ENCODE measurements at regions not wholly inside any gene's neighbourhood (a gene's known extent, or its start where the extent isn't known, plus 50 kb on each side); places are given as distances from the start of the nearest gene placed in this dataset.

GRCh38 chr7:38006559-38006958 is 86.1 kb downstream of the EPDR1 start:
- TF ChIP-seq CSRNP3 (CRISPR knock-in tag; IDR thresholded peaks at IDR 0.05) = no peak
- TF ChIP-seq ISL1 (CRISPR knock-in tag; IDR thresholded peaks at IDR 0.05) = no peak
- TF ChIP-seq RARB (CRISPR knock-in tag; IDR thresholded peaks at IDR 0.05) = no peak
- TF ChIP-seq OSR1 (CRISPR knock-in tag; IDR thresholded peaks at IDR 0.05) = no peak
- no peak for TF ChIP-seq ESRRG (CRISPR knock-in tag; IDR thresholded peaks at IDR 0.05)
- TF ChIP-seq ARNTL (CRISPR knock-in tag; IDR thresholded peaks at IDR 0.05; ENCODE audit: borderline replicate concordance, low read depth) = no peak
- TF ChIP-seq CREB5 (CRISPR knock-in tag; IDR thresholded peaks at IDR 0.05; ENCODE audit: low read depth) = no peak
- TF ChIP-seq ZFP30 (CRISPR knock-in tag; IDR thresholded peaks at IDR 0.05) = no peak
- TF ChIP-seq SNAI2 (CRISPR knock-in tag; IDR thresholded peaks at IDR 0.05) = no peak
- TF ChIP-seq ZNF8 (CRISPR knock-in tag; IDR thresholded peaks at IDR 0.05) = no peak
- TF ChIP-seq ZNF565 (CRISPR knock-in tag; conservative IDR thresholded peaks at IDR 0.05; ENCODE audit: low read depth) = no peak
- TF ChIP-seq CSDC2 (CRISPR knock-in tag; IDR thresholded peaks at IDR 0.05) = no peak

All from SK-N-SH treated with all-trans-retinoic acid at 6 μM for 48 hours (cell line).